Colonic mucosa (tissue), 4 donors: ENCODE measurements at regions not wholly inside any gene's neighbourhood (a gene's known extent, or its start where the extent isn't known, plus 50 kb on each side); places are given as distances from the start of the nearest gene placed in this dataset.

ENCODE experiments used
- DNase-seq: peaks from one replicate; pipeline ENCODE4 v3.0.0-alpha.2; 2020
- H3K27ac ChIP-seq: fragments of 200-600 bp; one replicate; pipeline ENCODE4 v1.8.0; 2021
- H3K27me3 ChIP-seq: fragments of 200-600 bp; one replicate; pipeline ENCODE4 v1.8.0; 2021
- H3K36me3 ChIP-seq: fragments of 200-600 bp; one replicate; pipeline ENCODE4 v1.8.0; 2021
- H3K4me1 ChIP-seq: fragments of 200-600 bp; one replicate; pipeline ENCODE4 v1.8.0; 2021; ENCODE audit warnings: mild to moderate bottlenecking
- H3K4me3 ChIP-seq: fragments of 200-600 bp; one replicate; pipeline ENCODE4 v1.8.0; 2021
- H3K9ac ChIP-seq, 2 donors: one replicate each; pipeline ENCODE4 v1.7.0; 2013; ENCODE audit warnings: control low read depth in 2 of 2, low read depth in 2 of 2, low read length in 2 of 2
- H3K9me3 ChIP-seq: fragments of 200-600 bp; one replicate; pipeline ENCODE4 v1.8.0; 2021
- intact Hi-C: fragments of 100-400 bp; cut with DNase I; formaldehyde crosslinking; loops from one replicate; pipeline ENCODE4 v1.14.1; 2022
- TF ChIP-seq, protein P1 (sequence below): fragments of 200-600 bp; IDR thresholded peaks from one replicate; pipeline ENCODE4 v1.8.0; 2022; ENCODE audit warnings: antibody characterized with exemption, mild to moderate bottlenecking
- donor health status: healthy.
- donor health status: DM: no; HTN: no; CAD: no.
- donor health status: DM: no; HTN: no; CAD: no.

DNA sequence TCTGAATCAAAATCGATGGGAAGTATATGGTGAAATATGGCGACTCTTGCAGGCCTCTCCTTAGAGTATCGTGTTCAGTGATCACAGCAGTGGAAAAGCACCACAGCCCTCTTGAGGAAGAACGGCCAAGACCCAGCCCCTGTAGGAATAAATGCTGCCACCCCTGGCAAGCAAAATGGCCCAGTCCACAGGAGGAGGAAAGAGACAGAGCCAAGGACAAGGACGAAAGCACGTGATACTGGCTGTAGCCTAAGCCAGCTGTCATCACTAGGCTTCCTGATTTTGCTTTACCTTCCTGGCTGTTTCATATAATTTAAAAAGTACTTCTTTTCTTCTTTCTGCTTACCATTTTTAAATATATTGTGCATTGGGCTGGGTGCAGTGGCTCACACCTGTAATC, 395.0 kb upstream of the SHH start:
- H3K4me1 ChIP-seq = no peaks in the 10 kb centered on the region
- TF ChIP-seq, protein P1, sequence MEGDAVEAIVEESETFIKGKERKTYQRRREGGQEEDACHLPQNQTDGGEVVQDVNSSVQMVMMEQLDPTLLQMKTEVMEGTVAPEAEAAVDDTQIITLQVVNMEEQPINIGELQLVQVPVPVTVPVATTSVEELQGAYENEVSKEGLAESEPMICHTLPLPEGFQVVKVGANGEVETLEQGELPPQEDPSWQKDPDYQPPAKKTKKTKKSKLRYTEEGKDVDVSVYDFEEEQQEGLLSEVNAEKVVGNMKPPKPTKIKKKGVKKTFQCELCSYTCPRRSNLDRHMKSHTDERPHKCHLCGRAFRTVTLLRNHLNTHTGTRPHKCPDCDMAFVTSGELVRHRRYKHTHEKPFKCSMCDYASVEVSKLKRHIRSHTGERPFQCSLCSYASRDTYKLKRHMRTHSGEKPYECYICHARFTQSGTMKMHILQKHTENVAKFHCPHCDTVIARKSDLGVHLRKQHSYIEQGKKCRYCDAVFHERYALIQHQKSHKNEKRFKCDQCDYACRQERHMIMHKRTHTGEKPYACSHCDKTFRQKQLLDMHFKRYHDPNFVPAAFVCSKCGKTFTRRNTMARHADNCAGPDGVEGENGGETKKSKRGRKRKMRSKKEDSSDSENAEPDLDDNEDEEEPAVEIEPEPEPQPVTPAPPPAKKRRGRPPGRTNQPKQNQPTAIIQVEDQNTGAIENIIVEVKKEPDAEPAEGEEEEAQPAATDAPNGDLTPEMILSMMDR = no peak
- no peaks in the 10 kb centered on the region for H3K9me3 ChIP-seq
- no peak overlapping the region for H3K9ac ChIP-seq
- no peak overlapping the region for H3K27ac ChIP-seq
- intact Hi-C loops = no loop called here
- no peak for DNase-seq
- H3K27me3 ChIP-seq = no peaks in the 10 kb centered on the region
- H3K36me3 ChIP-seq = no peaks in the 10 kb centered on the region
- H3K4me3 ChIP-seq = no peak overlapping the region

DNA sequence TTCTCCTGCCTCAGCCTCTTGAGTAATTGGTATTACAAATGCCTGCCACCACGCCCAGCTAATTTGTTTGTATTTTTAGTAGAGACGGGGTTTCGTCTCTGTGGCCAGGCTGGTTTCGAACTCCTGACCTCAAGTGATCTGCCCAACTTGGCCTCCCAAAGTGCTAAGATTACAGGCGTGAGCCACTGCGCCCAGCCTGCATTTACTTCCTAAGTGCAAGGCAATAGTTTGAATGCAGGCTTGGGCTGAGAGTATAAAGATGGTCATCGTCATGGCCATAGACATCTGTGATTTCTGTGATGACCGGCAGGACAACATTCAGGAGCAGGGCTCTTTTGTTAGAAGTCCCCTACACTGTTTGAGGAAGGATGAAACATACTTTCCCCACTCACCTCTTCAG, 393.9 kb upstream of the SHH start:
- no peak overlapping the region for H3K9ac ChIP-seq
- intact Hi-C loops = no loop called here
- no peaks in the 10 kb centered on the region for H3K9me3 ChIP-seq
- no peaks in the 10 kb centered on the region for H3K36me3 ChIP-seq
- no peak overlapping the region for H3K4me3 ChIP-seq
- H3K4me1 ChIP-seq = no peaks in the 10 kb centered on the region
- H3K27me3 ChIP-seq = no peaks in the 10 kb centered on the region
- TF ChIP-seq, protein P1 = no peak
- H3K27ac ChIP-seq = no peak overlapping the region
- DNase-seq = no peak

DNA sequence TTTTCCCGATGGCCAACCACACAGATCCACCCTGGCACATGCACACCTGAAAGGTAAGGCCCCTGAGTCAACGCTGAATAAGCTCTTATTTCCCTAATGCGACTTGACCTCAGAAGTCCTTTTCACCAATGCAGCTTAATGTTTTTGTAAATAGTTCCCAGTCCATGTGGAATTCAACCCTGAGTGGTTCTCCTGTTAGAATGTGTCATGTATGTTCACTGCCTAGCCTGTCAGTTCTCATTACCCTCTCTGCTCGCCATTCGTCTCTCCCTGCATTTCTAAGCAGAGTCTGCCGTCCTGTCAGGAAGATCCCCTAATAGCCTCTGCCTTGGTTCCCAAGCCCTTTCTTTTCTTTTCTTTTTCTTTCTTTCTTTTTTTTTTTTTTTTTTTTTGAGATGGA, 392.6 kb upstream of the SHH start:
- Histone ChIP-seq H3K4me3 (no peak overlapping the region), H3K27me3 (no peaks in the 10 kb centered on the region), H3K27ac (no peak overlapping the region), H3K4me1 (no peaks in the 10 kb centered on the region), H3K36me3 (no peaks in the 10 kb centered on the region), H3K9me3 (no peaks in the 10 kb centered on the region), H3K9ac (no peak overlapping the region)
- intact Hi-C loops = no loop called here
- DNase-seq = no peak
- TF ChIP-seq, protein P1 = no peak

DNA sequence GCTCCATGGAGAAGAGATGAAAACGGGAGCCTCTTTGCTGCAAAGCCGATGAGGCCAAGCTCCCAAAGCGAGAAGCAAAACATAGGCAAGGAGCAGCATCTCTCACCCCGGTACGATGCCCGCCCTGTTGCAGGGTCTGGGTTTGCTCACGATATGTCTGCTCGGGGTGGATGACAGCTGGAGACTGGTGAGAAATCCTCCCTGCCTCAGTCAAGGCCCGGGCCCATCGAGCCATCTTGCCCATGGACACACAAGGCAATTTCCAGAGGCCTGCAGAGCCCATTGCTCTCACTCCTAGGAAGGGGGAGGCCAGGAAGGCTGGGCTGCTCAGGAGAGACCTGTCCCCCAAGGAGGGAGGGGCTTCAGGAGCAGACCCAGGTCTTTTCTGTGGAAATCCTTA, 391.7 kb upstream of the SHH start:
- Histone ChIP-seq H3K9ac (no peak overlapping the region), H3K36me3 (no peaks in the 10 kb centered on the region), H3K27me3 (no peaks in the 10 kb centered on the region), H3K4me3 (no peak overlapping the region), H3K4me1 (no peaks in the 10 kb centered on the region), H3K27ac (no peak overlapping the region), H3K9me3 (no peaks in the 10 kb centered on the region)
- no peak for DNase-seq
- intact Hi-C loops = no loop called here
- TF ChIP-seq, protein P1 = no peak

DNA sequence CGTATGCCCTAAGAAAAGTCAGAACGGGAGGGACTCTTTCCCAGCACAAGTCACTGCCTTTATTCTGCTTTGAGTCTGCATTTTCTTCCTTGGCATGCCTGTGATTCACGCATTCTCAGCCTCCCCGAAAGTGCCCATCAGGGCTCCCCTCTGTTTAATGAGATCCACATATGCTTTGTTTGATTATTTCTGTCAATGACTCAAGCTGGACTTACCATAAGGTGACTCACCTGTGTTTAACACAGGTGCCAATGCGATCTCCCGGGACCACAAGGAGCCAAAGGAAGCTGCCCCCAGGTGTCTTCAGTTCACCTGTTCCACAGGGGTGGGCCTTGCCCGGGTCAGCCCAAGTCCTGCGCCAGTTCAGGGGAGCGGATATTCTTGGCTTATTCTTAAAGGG, 386.0 kb upstream of the SHH start:
- no peak overlapping the region for H3K9ac ChIP-seq
- no peaks in the 10 kb centered on the region for H3K36me3 ChIP-seq
- no peaks in the 10 kb centered on the region for H3K4me1 ChIP-seq
- no peaks in the 10 kb centered on the region for H3K27me3 ChIP-seq
- TF ChIP-seq, protein P1 = no peak
- DNase-seq = no peak
- no peak overlapping the region for H3K27ac ChIP-seq
- no peak overlapping the region for H3K4me3 ChIP-seq
- H3K9me3 ChIP-seq = no peaks in the 10 kb centered on the region
- intact Hi-C loops = no loop called here

DNA sequence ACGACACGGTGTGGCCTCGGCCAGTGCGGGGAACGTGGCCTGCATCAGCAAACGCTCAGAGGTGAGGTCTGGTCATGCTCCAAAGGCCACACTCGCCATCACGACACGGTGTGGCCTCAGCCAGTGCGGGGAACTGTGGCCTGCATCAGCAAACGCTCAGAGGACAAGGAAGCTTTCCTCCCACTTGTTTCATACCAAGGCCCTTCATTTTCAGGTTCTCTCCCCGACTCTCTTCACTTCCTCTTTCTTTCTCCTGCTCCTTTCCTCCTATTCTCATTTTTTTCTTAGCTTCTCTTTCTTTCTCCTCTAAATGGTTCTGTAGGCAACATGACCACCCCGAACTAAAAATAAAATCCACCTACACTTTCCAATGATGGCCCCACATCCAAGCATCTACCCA, 384.4 kb upstream of the SHH start:
- Histone ChIP-seq H3K9ac (no peak overlapping the region), H3K4me1 (no peaks in the 10 kb centered on the region), H3K9me3 (no peaks in the 10 kb centered on the region), H3K27me3 (no peaks in the 10 kb centered on the region), H3K27ac (no peak overlapping the region), H3K36me3 (no peaks in the 10 kb centered on the region), H3K4me3 (no peak overlapping the region)
- intact Hi-C loops = no loop called here
- TF ChIP-seq, protein P1 = no peak
- no peak for DNase-seq
